Posterior cingulate gyrus (tissue), 11 donors: ENCODE measurements at regions not wholly inside any gene's neighbourhood (a gene's known extent, or its start where the extent isn't known, plus 50 kb on each side); places are given as distances from the start of the nearest gene placed in this dataset.
"Not testable (repeated sequence)": the region's sequence is repeated elsewhere in the genome, so short reads cannot be mapped to it uniquely, and the experiment has no call there.

Experiments
- DNase-seq, 10 donors: peaks; one replicate each; pipeline versions ENCODE4 v3.0.0 to v3.0.0-alpha.2; 2020 to 2021; ENCODE audit warnings: mixed read lengths in 3 of 10
- intact Hi-C: fragments of 100-400 bp; cut with DNase I; formaldehyde crosslinking; loops from one replicate; pipeline ENCODE4 v1.15.1; 2023

GRCh38 chr2:75949385-75950030 lies 238.8 kb upstream of the GCFC2 start:
- no peak for DNase-seq

DNA sequence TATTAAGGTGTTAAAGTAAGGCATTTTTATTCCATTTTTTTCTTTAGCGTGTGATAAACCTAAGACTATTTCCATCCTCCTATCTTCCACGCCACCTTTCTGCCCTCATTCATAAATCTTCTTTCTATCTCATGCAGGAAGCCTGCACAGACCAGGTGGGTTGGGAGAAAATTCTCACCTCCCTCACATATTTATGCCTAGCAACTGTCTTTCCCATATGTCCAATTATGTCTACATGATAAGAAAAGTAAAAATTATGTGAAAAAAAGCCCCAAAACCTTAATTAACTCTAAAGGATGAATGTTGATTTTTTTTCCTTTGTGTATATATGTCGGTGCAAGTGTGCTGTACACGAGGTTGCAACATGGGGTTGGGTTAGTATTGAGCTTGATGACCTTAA lies 225.6 kb upstream of the GCFC2 start:
- intact Hi-C loops = no loop called here
- no peak for DNase-seq

More at GRCh38 chr2:75949385-75950030, 238.8 kb upstream of the GCFC2 start:
- intact Hi-C loops = no loop called here

DNA sequence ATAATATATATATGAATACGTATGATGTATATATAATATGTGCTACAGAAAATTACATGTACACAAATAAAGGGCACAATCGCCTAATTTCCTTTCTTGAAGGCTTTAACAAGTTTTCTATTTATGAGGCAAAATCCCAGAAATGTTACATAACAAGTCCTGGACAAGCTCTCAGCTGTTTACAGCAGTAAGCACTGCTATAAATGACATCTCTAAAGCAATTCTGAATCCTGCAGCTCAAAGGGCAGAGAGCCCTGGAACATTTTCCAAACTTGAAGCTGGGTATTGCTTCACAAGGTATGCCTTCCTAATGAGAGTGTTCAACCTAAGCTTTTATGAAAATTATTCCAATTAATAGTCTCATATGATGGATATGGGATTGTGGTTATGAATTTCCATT lies 222.3 kb upstream of the GCFC2 start:
- no peak for DNase-seq
- intact Hi-C loops = no loop called here

DNA sequence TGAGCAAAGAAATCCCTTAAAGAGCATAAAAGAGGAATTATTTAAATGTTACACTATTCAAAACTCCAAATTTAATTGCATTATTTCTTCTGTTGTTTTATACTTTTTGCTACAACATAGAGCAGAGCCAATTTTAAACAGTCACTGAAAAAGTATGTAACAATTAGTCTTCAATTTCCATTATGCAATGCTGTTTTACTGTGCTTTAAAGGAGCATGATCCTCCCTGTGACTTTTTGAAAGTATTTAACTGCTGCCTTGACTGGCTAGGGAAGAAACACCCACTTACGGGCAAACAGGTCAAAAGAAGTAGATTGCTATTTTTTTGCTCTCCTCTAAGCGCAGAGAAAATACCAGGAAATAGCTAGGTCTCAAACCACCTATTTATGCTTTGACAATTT lies 217.4 kb upstream of the GCFC2 start:
- no peak for DNase-seq
- intact Hi-C loops = no loop called here

GRCh38 chr2:75925331-75926024 lies 214.8 kb upstream of the GCFC2 start:
- intact Hi-C loops = no loop called here
- no peak for DNase-seq

DNA sequence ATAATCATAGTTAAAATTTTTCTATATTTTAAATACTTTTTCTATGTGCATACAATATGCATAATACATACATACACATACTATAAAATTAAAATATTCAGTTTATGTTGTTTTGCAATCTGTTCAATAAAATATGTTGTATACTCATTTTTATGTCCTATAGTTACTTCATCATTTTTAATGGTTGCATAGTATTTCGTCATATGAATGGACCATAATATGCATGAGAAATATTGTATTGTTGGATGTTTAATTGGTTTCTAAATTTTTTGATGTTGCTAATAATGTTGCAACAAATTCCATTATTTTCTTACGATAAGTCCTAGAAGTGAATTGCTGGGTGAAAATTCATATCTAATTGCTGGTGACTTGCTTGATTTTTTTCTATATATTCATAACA lies 211.5 kb upstream of the GCFC2 start:
- intact Hi-C loops = no loop called here
- DNase-seq = no peak

GRCh38 chr2:75920859-75921551 lies 210.3 kb upstream of the GCFC2 start:
- DNase-seq = peak in 3 of 10 donors; percentile 6 to 23 (median 13)
- intact Hi-C loops = no loop called here

DNA sequence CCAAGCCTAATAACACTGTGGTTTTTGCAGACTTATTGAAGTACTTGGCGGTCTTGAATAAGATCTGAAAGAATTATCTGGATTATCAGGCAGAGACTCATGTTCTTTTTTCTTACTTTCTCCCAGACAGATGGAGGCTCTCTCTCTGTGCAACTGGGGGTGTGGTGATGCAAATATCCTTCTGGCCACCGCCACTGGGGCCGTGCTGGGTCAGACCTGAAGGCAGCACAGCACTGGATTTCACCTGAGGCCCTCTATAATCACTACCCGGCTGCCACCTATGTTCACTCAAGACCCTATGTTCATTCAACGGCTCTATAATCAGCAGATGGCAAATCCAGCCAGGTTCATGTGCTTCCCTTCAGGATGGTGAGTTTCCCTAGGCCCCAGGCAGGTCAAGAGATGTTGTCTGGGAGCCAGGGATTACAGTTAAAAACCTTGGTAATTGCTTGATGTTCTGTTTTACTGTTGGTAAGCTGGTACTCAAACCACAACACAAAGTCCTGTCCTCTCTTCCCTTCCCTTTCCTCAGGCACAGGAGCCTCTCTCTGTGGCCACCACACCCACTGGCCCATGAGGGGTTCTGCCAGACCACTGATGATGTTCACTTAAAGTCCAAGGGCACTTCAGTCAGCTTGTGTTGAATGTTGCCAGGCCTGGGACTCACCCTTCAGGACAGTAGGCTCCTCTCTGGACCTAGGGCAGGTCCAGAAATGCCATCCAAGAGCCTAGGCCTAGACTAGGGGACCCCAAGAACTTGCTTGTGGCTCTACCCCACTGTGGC lies 205.3 kb upstream of the GCFC2 start:
- DNase-seq = peak in 1 of 10 donors; percentile 50
- intact Hi-C loops = no loop called here

GRCh38 chr2:75896779-75897366 lies 186.2 kb upstream of the GCFC2 start:
- DNase-seq = peak in 4 of 10 donors; percentile 15 to 72 (median 32)
- intact Hi-C loops = no loop called here

DNA sequence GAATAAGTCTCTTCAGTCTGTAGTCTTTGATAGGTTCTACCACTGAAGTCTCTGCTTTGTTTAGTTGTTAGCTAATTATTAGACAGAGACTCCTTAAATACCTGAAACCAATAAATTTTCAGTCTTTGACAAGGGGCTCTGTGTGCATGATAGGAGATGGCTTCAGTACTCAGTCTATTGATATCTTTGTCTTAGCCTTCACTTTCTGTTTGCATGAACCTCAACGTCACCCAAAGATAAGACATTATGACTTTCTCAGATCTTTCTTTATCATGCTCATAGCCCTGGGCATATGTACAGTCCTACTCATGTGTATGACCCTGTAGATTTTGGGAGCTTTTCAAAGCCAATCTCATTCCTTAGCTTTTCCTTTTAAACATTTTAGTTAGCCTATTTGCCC lies 183.5 kb upstream of the GCFC2 start:
- no peak for DNase-seq
- intact Hi-C loops = no loop called here

GRCh38 chr2:75892490-75892889 lies 181.8 kb upstream of the GCFC2 start:
- intact Hi-C loops = no loop called here
- DNase-seq = no peak

DNA sequence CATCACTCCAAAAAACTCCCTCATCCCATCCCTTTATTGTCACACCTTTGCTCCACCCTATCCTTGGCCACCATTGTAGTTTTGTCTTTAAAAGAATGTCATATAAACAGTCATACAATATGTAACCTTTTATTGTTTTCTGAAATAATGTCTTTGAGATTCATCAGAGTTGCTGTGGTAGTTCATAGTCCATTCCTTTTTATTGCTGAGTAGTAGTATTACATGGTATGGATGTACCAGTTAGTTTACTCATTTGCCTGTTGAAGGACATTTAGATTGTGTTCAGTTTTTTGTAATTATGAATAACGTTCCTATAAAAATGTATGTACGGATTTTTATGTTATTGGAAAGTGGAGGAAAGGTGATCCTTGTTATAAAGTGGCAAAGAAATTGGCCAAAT lies 171.8 kb upstream of the GCFC2 start:
- DNase-seq = no peak

GRCh38 chr2:75875606-75876005 lies 164.9 kb upstream of the GCFC2 start:
- DNase-seq, intact Hi-C loops: not testable (repeated sequence)

More for the DNA sequence above, 171.8 kb upstream of the GCFC2 start:
- intact Hi-C loops = no loop called here

DNA sequence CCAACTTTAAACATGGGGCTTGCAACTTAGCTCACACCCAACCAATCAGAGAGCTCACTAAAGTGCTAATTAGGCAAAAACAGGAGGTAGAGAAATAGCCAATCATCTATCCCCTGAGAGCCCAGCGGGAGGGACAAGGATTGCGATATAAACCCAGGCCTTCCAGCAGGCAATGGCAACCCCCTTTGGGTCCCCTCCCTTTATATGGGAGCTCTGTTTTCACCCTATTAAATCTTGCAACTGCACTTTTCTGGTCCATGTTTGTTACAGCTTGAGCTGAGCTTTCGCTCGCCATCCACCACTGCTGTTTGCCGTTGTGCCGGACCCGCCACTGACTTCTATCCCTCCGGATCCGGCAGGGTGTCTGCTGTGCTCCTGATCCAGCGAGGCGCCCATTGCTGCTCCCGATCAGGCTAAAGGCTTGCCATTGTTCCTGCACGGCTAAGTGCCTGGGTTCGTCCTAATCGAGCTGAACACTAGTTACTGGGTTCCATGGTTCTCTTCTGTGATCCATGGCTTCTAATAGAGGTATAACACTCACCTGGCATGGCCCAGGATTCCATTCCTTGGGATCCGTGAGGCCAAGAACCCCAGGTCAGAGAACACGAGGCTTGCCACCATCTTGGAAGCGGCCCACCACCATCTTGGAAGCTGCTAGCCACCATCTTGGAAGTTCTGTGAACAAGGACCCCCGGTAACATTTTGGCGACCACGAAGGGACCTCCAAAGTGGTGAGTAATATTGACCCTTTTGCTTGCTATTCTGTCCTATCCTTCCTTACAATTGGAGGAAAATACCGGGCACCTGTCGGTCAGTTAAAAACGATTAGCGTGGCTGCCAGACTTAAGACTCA lies 161.3 kb upstream of the GCFC2 start:
- DNase-seq, intact Hi-C loops: not testable (repeated sequence)

DNA sequence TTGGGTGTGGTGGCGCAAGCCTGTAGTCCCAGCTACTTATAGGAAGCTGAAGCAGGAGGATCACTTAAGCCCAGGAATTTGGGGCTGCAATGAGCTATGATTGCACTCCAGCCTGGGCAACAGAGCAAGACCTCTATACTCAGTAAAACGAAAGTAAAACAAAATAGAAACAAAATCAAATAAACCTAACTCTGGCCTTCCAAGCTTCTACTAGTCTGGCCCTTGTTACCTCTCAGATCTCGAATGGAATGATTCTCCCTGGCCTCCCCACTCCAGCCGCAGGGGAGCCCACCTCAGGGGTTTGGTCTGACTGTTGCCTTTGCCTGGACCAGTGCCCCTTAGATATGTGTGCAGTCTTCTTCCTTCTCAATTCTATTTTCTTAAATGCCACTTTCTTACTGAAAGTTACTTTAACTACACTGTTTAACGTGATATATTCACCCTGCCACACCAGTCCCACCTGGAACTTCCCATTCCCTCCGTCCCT lies 160.0 kb upstream of the GCFC2 start:
- no peak for DNase-seq
- intact Hi-C loops = no loop called here

GRCh38 chr2:75870133-75870532 lies 159.4 kb upstream of the GCFC2 start:
- DNase-seq = no peak
- intact Hi-C loops = no loop called here

DNA sequence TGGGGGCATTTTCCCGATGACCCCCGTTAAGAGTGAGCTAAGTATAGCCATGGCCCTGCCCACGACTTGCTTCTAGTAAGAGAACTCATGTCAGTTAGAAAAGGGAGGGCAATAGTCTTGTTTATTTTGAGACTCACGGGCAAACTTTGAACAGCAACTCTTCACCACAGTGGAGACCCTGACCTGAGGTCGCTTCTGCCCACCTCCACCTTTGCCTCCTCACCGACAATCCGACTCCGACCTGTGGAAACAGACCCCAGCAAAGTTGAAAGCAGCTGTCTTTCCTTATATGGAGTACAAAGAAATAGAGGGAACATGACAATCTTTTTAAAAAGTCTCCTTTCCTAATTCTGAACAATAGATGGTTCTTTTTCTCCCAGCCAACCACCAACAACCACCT lies 155.0 kb upstream of the GCFC2 start:
- intact Hi-C loops = no loop called here
- no peak for DNase-seq

DNA sequence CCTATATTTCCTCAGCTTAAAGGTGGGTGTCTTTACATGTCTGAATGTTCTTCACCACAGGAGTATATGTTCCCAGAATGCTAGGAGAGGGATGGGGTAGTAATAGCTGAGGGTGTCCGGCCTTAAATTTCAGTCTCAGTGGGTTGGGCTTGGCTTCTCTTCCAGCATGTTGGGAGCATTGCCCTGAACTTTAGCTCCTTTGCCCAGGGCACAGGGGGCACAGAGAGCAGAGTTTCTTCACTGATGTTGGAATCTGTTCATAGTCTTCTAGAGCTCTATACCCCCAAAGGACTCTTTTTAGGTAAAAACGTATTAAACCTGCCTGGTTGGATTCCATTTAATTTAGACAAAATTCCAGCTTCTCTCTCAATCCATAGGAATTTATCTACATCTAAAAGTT lies 154.4 kb upstream of the GCFC2 start:
- intact Hi-C loops = no loop called here
- DNase-seq = no peak

DNA sequence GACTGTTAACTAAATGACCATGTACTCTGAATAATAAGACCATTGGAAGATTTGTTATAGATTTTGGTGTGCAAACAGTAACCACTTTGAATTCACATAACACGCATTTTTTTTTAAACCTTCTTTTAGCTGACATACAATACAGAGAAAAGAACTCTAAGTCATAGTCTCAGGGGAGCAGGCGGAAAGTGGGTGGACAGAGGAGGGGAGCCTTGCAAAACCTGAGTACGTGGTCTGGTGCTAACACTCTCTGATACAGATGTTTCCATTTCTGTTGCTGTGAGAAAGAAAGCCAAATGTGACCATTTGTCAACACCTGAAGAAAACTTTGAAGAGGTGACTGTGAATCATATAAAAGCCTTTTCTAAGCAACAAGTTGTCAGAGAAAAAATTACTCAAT lies 151.8 kb upstream of the GCFC2 start:
- intact Hi-C loops = no loop called here
- no peak for DNase-seq

- DNase-seq = no peak
- intact Hi-C loops = no loop called here
Measured at GRCh38 chr2:75853436-75853835, 142.7 kb upstream of the GCFC2 start.
